Peyer's patch (tissue), 4 donors: ENCODE measurements at regions not wholly inside any gene's neighbourhood (a gene's known extent, or its start where the extent isn't known, plus 50 kb on each side); places are given as distances from the start of the nearest gene placed in this dataset.

ENCODE experiments used
- POLR2A ChIP-seq, 2 donors: fragments of 450-650 bp; IDR thresholded peaks; one replicate each; pipeline ENCODE4 v1.5.1; 2017; ENCODE audit warnings: antibody characterized with exemption in 2 of 2, mild to moderate bottlenecking in 2 of 2, moderate library complexity in 2 of 2
- TF ChIP-seq, protein P1 (sequence below), 6 experiments: fragments of 450-650 bp in 4 of 6; fragments of 200-600 bp in 2 of 6; sonication (generic) in 1 of 6; IDR thresholded peaks; one replicate each; pipeline ENCODE4 v1.5.1; 2017 to 2019; ENCODE audit warnings: antibody characterized with exemption in 6 of 6, mild to moderate bottlenecking in 3 of 6, moderate library complexity in 1 of 6

- TF ChIP-seq, protein P1, sequence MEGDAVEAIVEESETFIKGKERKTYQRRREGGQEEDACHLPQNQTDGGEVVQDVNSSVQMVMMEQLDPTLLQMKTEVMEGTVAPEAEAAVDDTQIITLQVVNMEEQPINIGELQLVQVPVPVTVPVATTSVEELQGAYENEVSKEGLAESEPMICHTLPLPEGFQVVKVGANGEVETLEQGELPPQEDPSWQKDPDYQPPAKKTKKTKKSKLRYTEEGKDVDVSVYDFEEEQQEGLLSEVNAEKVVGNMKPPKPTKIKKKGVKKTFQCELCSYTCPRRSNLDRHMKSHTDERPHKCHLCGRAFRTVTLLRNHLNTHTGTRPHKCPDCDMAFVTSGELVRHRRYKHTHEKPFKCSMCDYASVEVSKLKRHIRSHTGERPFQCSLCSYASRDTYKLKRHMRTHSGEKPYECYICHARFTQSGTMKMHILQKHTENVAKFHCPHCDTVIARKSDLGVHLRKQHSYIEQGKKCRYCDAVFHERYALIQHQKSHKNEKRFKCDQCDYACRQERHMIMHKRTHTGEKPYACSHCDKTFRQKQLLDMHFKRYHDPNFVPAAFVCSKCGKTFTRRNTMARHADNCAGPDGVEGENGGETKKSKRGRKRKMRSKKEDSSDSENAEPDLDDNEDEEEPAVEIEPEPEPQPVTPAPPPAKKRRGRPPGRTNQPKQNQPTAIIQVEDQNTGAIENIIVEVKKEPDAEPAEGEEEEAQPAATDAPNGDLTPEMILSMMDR (IDR thresholded peaks at IDR 0.05), result no peak
- no peak for TF ChIP-seq POLR2A (IDR thresholded peaks at IDR 0.05)
These were observed 1105.9 kb downstream of the CDH8 start for GRCh38 chr16:60930291-60930690.
